HG02885 (cell line): ENCODE measurements at regions not wholly inside any gene's neighbourhood (a gene's known extent, or its start where the extent isn't known, plus 50 kb on each side); places are given as distances from the start of the nearest gene placed in this dataset.
"Not testable (repeated sequence)": the region's sequence is repeated elsewhere in the genome, so short reads cannot be mapped to it uniquely, and the experiment has no call there.

ENCODE experiments used
- ATAC-seq: cut with Tn5 transposase; IDR thresholded peaks from one replicate; pipeline ENCODE4 v1.9.1; 2021; ENCODE audit warnings: mild to moderate bottlenecking; ENCODE audit not compliant: unreplicated experiment, poor library complexity

DNA sequence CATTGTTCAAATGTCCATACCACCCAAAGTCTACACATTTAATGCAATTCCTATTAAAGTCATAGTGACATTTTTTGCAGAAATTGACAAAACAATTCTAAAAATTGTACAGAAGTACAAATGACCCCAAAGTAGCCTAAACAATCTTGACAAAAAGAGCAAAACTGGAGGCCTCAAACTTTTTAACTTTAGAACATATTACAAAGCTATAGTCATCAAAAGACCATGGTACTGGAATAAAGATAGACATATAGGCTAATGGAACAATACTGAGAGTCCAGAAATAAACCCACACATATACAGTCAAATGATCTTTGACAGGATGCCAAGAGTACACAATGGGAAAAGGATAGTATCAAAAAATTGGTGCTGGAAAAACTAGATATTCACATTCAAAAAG, 213.2 kb upstream of the SAMSN1 start:
- no peak for ATAC-seq

DNA sequence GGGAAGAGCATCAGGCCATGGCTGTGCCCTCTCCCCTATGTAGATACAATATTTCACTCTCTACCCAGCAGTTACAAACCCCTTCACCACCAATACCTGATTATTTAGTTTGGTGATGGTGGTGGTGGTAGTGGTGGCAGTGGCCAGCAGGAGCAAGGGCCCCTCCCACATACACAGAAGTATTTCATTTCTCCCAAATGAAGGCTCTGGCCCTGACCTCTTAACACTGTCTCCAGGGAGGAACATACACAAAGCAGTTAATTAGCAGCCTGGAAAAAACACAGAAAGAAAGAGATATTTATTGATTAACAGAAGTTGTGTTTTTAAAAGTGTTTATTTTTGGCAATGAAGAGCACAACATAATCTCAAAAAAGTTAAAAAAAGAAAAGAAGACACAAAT, 212.7 kb upstream of the SAMSN1 start:
- no peak for ATAC-seq

- no peak for ATAC-seq
Observed at GRCh38 chr21:14757533-14758327, 211.6 kb upstream of the SAMSN1 start.

DNA sequence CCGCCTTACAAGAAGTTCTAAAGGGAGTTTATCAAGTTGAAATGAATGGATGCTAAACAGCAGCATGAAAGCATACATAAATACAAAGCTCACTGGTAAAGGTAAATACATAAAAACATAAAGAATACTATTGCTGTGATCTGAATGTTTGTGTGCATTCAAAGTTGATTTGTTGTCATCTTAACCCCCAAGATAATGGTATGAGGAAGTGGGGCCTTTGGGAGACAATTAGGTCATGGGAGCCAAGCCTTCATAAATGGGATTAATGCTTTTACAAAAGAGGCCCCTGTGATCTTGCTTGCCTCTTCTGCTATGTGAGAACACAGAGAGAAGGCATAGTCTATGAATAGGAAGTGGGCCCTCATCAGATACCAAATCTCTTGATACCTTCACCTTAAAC, 209.0 kb upstream of the SAMSN1 start:
- no peak for ATAC-seq

GRCh38 chr21:14754682-14755081, 208.6 kb upstream of the SAMSN1 start:
- no peak for ATAC-seq

DNA sequence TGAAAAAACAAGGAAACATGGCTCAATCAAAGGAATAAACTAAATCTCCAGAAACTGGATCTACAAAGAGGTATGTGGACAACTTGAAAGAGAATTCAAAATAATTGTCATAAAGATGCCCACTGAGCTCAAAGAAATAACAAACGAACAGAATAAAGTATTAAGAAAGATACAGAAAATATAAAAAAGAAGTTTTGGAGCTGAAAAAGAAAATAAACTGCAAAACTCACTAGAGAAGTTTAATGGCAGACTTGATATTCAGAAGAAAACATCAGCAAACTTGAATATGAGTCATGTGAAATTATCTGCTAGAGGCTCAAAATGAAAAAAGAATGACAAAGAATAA, 208.1 kb upstream of the SAMSN1 start:
- no peak for ATAC-seq

GRCh38 chr21:14753466-14754258, 207.5 kb upstream of the SAMSN1 start:
- no peak for ATAC-seq

- ATAC-seq, result no peak
Observed at GRCh38 chr21:14753069-14753465, 207.0 kb upstream of the SAMSN1 start.

DNA sequence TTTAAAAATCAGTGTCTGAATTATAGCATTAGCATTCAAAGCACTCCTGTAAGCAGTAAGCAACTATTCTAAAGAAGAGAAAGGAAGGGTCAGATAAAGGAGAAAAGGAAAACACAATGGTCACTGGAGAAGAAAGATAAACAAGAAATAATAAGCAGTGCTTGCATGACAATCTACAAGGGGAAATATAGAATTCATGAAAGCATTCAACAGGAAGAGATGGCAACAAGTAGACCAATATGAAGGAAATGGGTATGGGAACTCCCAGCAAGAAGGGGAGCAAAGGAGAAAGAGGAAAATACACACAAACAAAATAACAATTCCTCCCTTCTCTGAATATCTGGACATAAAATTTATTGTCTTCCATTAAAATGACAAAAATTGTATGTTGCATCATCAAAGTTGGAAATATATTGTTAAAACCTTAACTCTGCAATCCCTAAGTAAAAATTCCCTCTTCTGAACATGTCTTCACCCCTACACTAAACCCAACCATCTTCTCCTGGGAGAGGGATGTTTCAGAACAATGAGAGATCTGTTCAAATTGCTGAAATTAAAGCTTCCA, 206.3 kb upstream of the SAMSN1 start:
- ATAC-seq, result no peak

DNA sequence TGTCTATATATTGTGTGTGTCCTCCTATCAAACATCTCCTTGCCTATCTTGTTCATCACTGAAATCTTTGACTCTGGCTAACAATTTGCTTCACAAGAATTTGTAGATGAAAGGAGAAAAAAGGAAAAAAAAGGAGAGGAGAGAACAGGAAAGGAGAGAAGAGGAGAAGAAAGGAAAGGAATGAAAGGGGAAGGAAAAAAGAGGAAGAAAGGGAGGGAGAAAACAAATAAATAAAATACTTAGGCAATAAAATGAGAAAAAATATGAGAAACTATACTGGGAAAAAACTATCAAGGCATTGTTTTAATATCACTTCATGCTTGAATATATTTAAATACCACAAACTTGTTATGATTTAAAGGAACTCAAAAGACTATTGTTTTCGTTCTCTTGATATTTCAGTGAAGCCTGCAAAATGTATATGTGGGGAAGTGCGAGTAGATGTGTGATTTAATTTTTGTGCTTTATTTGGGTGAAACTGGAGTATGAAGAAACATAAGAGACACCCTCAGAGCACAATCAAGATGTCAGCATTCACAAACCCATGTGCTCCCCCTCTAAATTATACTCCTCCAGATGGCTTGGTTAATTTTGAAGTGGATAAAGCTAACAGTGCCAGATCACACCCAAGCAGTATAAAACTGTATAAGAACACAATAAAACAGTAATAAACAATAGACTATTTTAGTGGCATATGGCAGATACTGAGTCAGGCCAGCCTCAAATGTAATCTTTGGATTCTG, 205.7 kb upstream of the SAMSN1 start:
- ATAC-seq, result no peak

- ATAC-seq, result no peak
Observed at GRCh38 chr21:14751011-14751410, 204.9 kb upstream of the SAMSN1 start.

- ATAC-seq, result no peak
Observed at GRCh38 chr21:14750041-14750440, 203.9 kb upstream of the SAMSN1 start.

DNA sequence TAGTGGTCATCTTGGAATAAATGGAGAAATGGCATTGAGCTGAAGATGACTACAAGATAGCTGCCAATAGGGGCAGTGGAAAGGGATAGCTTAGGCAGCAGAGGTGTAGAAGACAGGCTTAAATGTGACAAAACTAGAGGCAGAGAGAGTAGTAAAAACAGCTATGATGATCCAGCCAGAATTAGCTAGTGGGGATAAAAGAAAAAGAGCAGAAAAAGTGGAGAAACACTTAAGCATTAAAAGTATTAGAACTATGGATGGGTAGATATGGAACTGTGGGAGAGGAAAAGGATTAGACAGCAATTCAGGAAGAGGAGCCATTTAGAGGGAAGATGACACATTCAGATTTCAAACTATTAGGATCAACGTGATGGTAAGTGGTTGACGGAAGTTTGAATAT, 202.5 kb upstream of the SAMSN1 start:
- no peak for ATAC-seq

DNA sequence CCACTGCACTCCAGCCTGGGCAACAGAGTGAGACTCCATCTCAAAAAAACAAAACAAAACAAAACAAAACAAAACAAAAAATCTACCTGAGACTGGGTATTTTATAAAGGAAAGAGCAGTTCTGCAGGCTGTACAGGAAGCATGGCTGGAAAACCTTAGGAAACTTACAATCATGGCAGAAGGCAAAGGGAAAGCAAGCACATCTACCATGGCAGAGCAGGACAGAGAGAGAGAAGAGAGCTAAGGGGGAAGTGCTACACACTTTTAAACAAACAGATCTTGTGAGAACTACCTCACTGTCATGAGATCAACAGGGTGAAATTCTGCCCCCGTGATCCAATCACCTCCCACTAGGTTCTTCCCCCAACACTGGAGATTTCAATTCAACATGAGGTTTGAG, 198.3 kb upstream of the SAMSN1 start:
- no peak for ATAC-seq

GRCh38 chr21:14742119-14742518, 196.0 kb upstream of the SAMSN1 start:
- no peak for ATAC-seq

DNA sequence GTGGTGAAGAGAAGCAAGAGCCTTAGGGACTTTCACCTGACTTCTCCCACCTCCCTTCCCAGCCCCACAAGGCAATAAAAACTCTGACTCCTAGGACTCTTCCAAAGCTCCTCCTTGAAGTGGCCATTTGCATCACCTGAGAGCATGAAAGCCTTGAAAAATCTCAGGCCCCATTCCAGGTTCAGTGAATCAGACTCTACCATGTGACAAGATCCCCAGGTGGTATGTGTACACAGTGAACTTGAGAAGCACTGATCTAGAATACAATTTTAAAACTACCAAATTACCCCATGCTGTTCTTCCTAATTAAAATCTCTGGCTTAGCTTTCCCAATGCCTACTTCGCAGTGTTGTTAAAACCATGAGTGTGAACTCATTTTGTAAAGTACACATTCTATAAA, 195.1 kb upstream of the SAMSN1 start:
- ATAC-seq, result no peak

GRCh38 chr21:14740692-14741091, 194.6 kb upstream of the SAMSN1 start:
- ATAC-seq, result no peak

GRCh38 chr21:14740116-14740515, 194.0 kb upstream of the SAMSN1 start:
- no peak for ATAC-seq

DNA sequence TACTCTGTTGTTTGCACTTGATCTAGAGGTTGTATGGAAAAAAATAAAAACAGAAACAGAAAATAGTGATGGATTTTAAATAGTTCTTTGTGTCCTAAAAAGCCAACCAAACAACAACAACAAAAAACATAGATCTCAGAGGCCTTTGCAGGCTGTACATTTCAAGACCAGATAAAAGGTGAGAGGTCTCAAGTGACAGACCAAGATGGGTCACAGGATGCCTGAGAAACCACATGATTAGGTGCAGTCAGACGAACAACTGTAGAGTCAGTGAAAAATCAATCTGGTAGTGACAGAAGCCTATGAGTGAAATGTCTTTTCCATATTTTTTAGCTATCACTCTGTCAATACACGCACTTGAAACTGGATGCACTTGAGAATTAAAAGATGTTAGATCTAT, 193.5 kb upstream of the SAMSN1 start:
- ATAC-seq, result no peak

GRCh38 chr21:14738576-14738975, 192.5 kb upstream of the SAMSN1 start:
- not testable (repeated sequence) for ATAC-seq

- ATAC-seq, result peak; percentile 52
Observed at GRCh38 chr21:14737922-14738321, 191.8 kb upstream of the SAMSN1 start.
